ENCODE measurements at regions not wholly inside any gene's neighbourhood (a gene's known extent, or its start where the extent isn't known, plus 50 kb on each side); places are given as distances from the start of the nearest gene placed in this dataset.

- H3K23me2 ChIP-seq (ENCODE audit: insufficient read length, low read depth, low read length, poor library complexity, severe bottlenecking): no peaks in the 10 kb centered on the region
- TF ChIP-seq CTCF (conservative IDR thresholded peaks at IDR 0.05): no peak
- H3K14ac ChIP-seq (ENCODE audit: insufficient read depth, low read length): no peak overlapping the region
- H3K23ac ChIP-seq (ENCODE audit: insufficient read length, low read depth, low read length): no peak overlapping the region
- H3K27me3 ChIP-seq (ENCODE audit: insufficient read depth, low read length): no peaks in the 10 kb centered on the region
- no peak overlapping the region for H3K18ac ChIP-seq (ENCODE audit: insufficient read length, low read depth, low read length)
- H3K9me3 ChIP-seq (ENCODE audit: control insufficient read depth, low read depth, low read length): no peaks in the 10 kb centered on the region
- no peak overlapping the region for H2BK5ac ChIP-seq (ENCODE audit: insufficient read length, low read length)
- no peak overlapping the region for H2BK120ac ChIP-seq (ENCODE audit: low read depth, low read length, poor library complexity, severe bottlenecking)
- H4K8ac ChIP-seq (replicated peaks; ENCODE audit: insufficient read length, low read depth, low read length): no peak overlapping the region
- no peak overlapping the region for H3K4me2 ChIP-seq (ENCODE audit: insufficient read depth, insufficient read length, low read length)
- H4K91ac ChIP-seq (ENCODE audit: insufficient read length, low read depth, low read length): no peak overlapping the region
- H3K56ac ChIP-seq (ENCODE audit: insufficient read length, low read depth, low read length): no peak overlapping the region
- H3K4me1 Mint-ChIP-seq: no peaks in the 10 kb centered on the region
- no peaks in the 10 kb centered on the region for H4K20me1 ChIP-seq (ENCODE audit: control insufficient read depth, insufficient read depth, insufficient read length)
- H3K4me3 Mint-ChIP-seq: no peak overlapping the region
- H2AK5ac ChIP-seq (ENCODE audit: insufficient read length, low read length): no peak overlapping the region
- no peaks in the 10 kb centered on the region for H3K79me2 ChIP-seq (ENCODE audit: insufficient read depth, low read length)
- H3K9me3 Mint-ChIP-seq: peaks cover 7 to 12% of the 10 kb centered on the region in 2 experiments; a peak in 2 of 5 replicates
- no peak overlapping the region for H4K5ac ChIP-seq (ENCODE audit: insufficient read length, low read depth, low read length)
- H3K27me3 Mint-ChIP-seq (ENCODE audit: low read depth): no peaks in the 10 kb centered on the region
- no peak for DNase-seq
- H3K4ac ChIP-seq (ENCODE audit: low read depth, low read length): no peak overlapping the region
- peaks cover 0 to 16% (median 12%) of the 10 kb centered on the region in 3 experiments; a peak in 5 of 7 replicates for H3K36me3 Mint-ChIP-seq (ENCODE audit: insufficient read depth in 1 of 3, low read depth in 3 of 3)
- no peak overlapping the region for H2BK20ac ChIP-seq (ENCODE audit: low read depth, low read length, poor library complexity, severe bottlenecking)
- no peaks in the 10 kb centered on the region for H3K4me1 ChIP-seq (ENCODE audit: insufficient read depth, low read length)
- no peak overlapping the region for H3K27ac ChIP-seq (ENCODE audit: insufficient read length, low read depth, low read length)
- no peak overlapping the region for H3T11ph ChIP-seq (ENCODE audit: low read length)
- no peak overlapping the region for H3K9ac ChIP-seq (ENCODE audit: extremely low read depth, insufficient read length, low read length)
- WGBS (ENCODE audit: extremely low coverage, insufficient read length, low lambda C conversion rate): no CpG with 5 or more reads among the region's 2 CpGs
- no peak overlapping the region for H2AFZ ChIP-seq (ENCODE audit: low read length)
- no peak overlapping the region for H2BK12ac ChIP-seq (ENCODE audit: insufficient read length, low read depth, low read length)
- no peak overlapping the region for H3K27ac Mint-ChIP-seq
- H3K79me1 ChIP-seq (ENCODE audit: insufficient read depth, low read depth, low read length, poor library complexity, severe bottlenecking): no peaks in the 10 kb centered on the region
- H2BK15ac ChIP-seq (ENCODE audit: low read depth, low read length): no peak overlapping the region
Measured at GRCh38 chr3:162498626-162499025, 1002.0 kb downstream of the OTOL1 start.

Data from H9 (cell line).